Pancreas (tissue), 10 donors: ENCODE measurements at regions not wholly inside any gene's neighbourhood (a gene's known extent, or its start where the extent isn't known, plus 50 kb on each side); places are given as distances from the start of the nearest gene placed in this dataset.

Source experiments
- ATAC-seq, 4 donors: fragments of 200-7000 bp; cut with Tn5 transposase; one replicate each; pipeline versions ENCODE4 v1.8.0 to v1.9.1; 2020; ENCODE audit warnings: mild to moderate bottlenecking in 4 of 4, moderate library complexity in 4 of 4
- DNase-seq, 6 donors: peaks; one replicate each; pipeline ENCODE4 v3.0.0-alpha.2; 2020
- FAIRE-seq: peaks from 2 replicates; lab custom pipeline; 2012; peaks lifted over from hg19 to GRCh38; lab: Jason Lieb, UNC
- H3K27ac ChIP-seq, 4 donors: fragments of 200-600 bp; sonication (generic); 1 replicate in 3 of 4; 2 replicates in 1 of 4; pipeline versions ENCODE4 v1.5.0 to v1.8.0; 2020
- H3K27me3 ChIP-seq, 4 donors: fragments of 200-600 bp; one replicate each; pipeline ENCODE4 v1.8.0; 2021
- H3K36me3 ChIP-seq, 3 donors: fragments of 200-600 bp; sonication (generic) in 1 of 3; one replicate each; pipeline versions ENCODE4 v1.5.0 to v1.8.0; 2020 to 2021
- H3K4me1 ChIP-seq, 3 donors: fragments of 200-600 bp; one replicate each; pipeline ENCODE4 v1.8.0; 2021
- H3K4me3 ChIP-seq, 4 donors: fragments of 200-600 bp; sonication (generic) in 2 of 4; one replicate each; pipeline versions ENCODE4 v1.5.0 to v1.8.0; 2020 to 2021
- H3K9me3 ChIP-seq, 4 donors: fragments of 200-600 bp; one replicate each; pipeline ENCODE4 v1.8.0; 2021
- WGBS, 2 donors: extraction: QIAGEN DNeasy Blood & Tissue Kit; methylation state at CpG; one replicate each; pipeline ENCODE4 v1.1.7; 2013; 5-methylcytosine and 5-hydroxymethylcytosine counted together
- intact Hi-C, 3 donors: fragments of 100-400 bp; cut with DNase I; formaldehyde crosslinking; loops; one replicate each; pipeline versions ENCODE4 v1.11.1 to v1.14.2; 2022
- TF ChIP-seq, protein P1 (sequence below), 4 donors: fragments of 200-600 bp; sonication (generic) in 3 of 4; IDR thresholded peaks; one replicate each; pipeline versions ENCODE4 v1.5.0 to v1.8.0; 2021; ENCODE audit warnings: antibody characterized with exemption in 4 of 4
- donor health status: healthy with polysubstance abuse.
- donor health status: DM: no; HTN: no; CAD: no; lungs with moderate emphysema.
- donor health status: DM: no; HTN: no; CAD: no.
- donor health status: control.
- donor health status: control.
- donor health status: Bipolar disorder and iron deficiency.
- donor health status: DM: yes; HTN: yes; CAD: no.
- donor health status: DM: no; HTN: no; CAD: no.
- donor health status: DM: no; HTN: no; CAD: no.
- donor health status: DM: yes; HTN: yes; CAD: no.

DNA sequence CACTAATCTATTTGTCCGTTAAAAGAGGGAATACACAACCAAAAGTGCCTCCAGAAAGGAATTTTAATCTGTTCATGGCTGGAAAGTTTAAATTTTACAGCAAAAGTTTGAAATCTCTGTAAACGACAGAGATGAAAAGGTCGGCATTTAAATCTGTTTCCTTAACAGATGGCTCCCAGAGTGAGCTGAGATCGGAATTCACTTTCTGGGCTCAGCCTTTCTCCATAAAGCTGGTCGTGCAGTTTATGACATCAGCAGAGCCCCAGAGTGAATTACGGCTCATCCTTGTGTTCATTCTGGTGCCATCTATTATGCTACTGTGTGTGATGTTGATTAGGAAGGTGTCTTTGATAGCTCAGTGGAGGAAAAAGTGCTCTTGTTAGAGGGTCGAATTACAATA lies 117.6 kb upstream of the ZFP64 start:
- no peak for DNase-seq
- no peaks in the 10 kb centered on the region for H3K9me3 ChIP-seq
- 55 to 63% methylated on average over 7 of the region's 7 CpGs for WGBS, 2 donors
- intact Hi-C loops = no loop called here
- no peak for FAIRE-seq
- TF ChIP-seq, protein P1, sequence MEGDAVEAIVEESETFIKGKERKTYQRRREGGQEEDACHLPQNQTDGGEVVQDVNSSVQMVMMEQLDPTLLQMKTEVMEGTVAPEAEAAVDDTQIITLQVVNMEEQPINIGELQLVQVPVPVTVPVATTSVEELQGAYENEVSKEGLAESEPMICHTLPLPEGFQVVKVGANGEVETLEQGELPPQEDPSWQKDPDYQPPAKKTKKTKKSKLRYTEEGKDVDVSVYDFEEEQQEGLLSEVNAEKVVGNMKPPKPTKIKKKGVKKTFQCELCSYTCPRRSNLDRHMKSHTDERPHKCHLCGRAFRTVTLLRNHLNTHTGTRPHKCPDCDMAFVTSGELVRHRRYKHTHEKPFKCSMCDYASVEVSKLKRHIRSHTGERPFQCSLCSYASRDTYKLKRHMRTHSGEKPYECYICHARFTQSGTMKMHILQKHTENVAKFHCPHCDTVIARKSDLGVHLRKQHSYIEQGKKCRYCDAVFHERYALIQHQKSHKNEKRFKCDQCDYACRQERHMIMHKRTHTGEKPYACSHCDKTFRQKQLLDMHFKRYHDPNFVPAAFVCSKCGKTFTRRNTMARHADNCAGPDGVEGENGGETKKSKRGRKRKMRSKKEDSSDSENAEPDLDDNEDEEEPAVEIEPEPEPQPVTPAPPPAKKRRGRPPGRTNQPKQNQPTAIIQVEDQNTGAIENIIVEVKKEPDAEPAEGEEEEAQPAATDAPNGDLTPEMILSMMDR (IDR thresholded peaks at IDR 0.05) = no peak
- no peak overlapping the region for H3K4me3 ChIP-seq
- H3K27me3 ChIP-seq = no peaks in the 10 kb centered on the region
- no peaks in the 10 kb centered on the region for H3K4me1 ChIP-seq
- no peak for ATAC-seq
- no peaks in the 10 kb centered on the region for H3K36me3 ChIP-seq
- no peak overlapping the region for H3K27ac ChIP-seq

DNA sequence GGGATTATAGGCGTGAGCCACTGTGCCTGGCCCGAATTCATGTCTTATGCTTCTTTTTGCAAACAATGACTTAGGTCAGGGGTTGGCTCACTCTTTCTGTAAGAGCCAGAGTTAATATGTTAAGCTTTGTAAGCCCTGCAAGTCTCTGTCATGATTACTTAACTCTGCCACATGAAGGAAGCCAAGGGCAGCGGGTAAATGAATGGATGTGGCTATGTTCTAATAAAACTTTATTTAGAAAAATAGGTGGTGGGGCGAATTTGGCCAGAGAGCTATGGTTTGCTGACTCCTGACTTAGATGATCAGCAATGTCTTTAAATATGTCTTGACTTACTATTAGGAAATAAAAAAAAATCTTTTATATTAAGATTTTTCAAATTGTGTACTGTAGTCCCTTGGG lies 114.9 kb upstream of the ZFP64 start:
- H3K27me3 ChIP-seq = peaks cover 0 to 9% (median 0%) of the 10 kb centered on the region in 4 donors
- no peak overlapping the region for H3K4me3 ChIP-seq
- 74 to 83% methylated on average over 4 of the region's 4 CpGs for WGBS, 2 donors
- FAIRE-seq = no peak
- H3K27ac ChIP-seq = no peak overlapping the region
- ATAC-seq = no peak
- TF ChIP-seq, protein P1 (IDR thresholded peaks at IDR 0.05) = no peak
- no peaks in the 10 kb centered on the region for H3K9me3 ChIP-seq
- DNase-seq = no peak
- no peaks in the 10 kb centered on the region for H3K36me3 ChIP-seq
- H3K4me1 ChIP-seq = no peaks in the 10 kb centered on the region
- intact Hi-C loops = no loop called here

DNA sequence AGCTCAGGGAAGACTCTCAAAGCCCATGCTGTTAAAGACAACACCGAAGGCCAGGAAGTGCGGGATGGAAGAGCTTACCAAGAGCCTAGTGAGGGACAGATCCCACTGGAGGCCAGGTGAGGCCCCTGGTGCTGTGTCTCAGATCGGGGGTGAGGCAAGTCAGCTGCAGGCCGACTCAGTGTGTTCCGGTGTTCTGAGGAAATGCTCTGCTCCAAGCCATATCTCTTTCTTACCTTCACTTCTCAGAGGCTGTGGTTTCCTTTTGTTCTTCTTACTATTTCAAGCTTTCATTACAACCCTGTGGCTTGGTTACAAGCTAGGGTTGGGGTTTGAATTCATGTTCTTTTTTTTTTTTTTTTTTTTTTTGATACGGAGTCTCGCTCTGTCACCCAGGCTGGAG lies 114.3 kb upstream of the ZFP64 start:
- H3K9me3 ChIP-seq = no peaks in the 10 kb centered on the region
- no peaks in the 10 kb centered on the region for H3K4me1 ChIP-seq
- peaks cover 0 to 9% (median 0%) of the 10 kb centered on the region in 4 donors for H3K27me3 ChIP-seq
- WGBS, 2 donors = 80 to 88% methylated on average over 7 of the region's 7 CpGs
- intact Hi-C loops = no loop called here
- FAIRE-seq (no peak), ATAC-seq (no peak), DNase-seq (no peak)
- H3K36me3 ChIP-seq = no peaks in the 10 kb centered on the region
- H3K4me3 ChIP-seq = no peak overlapping the region
- no peak overlapping the region for H3K27ac ChIP-seq
- TF ChIP-seq, protein P1 (IDR thresholded peaks at IDR 0.05) = no peak

DNA sequence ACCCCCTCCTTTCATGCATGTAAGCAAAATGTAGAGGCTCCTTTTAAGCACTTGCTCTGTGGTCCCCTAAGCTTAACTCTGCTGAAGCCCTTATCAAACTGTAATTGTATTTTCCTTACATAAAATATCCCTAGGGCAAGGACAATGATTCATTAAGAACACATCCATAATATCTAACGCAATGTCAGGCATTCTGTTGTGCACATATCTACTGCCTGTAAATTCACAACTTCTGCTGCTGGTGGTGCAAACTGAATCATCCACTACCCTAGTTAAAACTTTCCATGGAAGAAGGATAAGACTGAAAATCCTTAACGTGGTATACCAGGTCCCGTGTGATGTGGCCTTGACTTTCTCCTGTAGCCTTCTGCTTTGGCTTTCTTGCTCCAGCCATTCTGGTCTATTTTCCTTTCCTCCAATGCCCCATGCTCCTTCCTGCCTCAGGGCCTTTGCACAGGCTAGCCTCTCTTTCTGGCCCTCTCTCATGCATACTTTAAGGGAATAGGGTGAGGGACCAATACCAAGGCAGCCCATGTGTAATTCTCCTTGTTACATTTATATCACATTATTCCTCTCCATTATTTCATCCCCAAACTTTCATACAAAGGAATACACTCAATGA lies 113.6 kb upstream of the ZFP64 start:
- Histone ChIP-seq H3K4me3 (no peak overlapping the region), H3K27ac (no peak overlapping the region), H3K9me3 (no peaks in the 10 kb centered on the region), H3K36me3 (no peaks in the 10 kb centered on the region), H3K27me3 (peaks cover 0 to 9% (median 0%) of the 10 kb centered on the region in 4 donors), H3K4me1 (no peaks in the 10 kb centered on the region)
- FAIRE-seq = no peak
- 73 to 80% methylated on average over 3 of the region's 3 CpGs for WGBS, 2 donors
- TF ChIP-seq, protein P1 (IDR thresholded peaks at IDR 0.05) = no peak
- ATAC-seq = no peak
- intact Hi-C loops = no loop called here
- DNase-seq = no peak

DNA sequence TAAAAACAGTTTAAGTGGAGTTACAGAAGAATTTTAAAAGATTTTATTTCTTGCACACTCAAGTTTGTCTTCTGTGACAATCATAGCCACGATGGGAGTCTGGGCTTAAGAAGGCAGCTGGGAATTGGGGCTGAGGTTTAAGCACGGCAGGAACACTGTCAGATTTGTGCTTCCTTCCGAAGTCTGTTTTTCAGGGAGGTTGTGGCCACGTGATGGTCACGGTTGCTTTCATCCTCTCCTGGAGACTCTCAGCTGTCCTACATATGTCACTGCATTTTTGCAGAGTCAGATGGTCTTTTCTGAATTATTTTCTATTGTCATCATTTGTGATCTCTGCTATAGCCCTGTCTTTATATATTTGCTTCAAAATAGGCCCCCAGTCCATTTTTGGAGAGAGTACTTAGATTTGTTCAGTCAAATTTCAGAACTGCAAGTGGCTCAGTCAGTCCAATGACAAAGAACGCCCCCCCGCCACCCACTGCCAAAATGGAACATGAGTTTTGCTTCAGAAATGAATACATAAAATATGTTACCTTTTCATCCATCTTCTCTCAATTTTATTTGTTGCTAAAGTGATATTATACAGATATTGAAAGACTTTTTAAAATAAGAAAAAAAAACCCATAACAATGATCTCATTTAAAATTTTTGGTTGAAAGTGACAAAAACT lies 111.8 kb upstream of the ZFP64 start:
- Histone ChIP-seq H3K4me1 (no peaks in the 10 kb centered on the region), H3K27me3 (peaks cover 0 to 9% (median 0%) of the 10 kb centered on the region in 4 donors), H3K4me3 (no peak overlapping the region), H3K9me3 (no peaks in the 10 kb centered on the region), H3K27ac (no peak overlapping the region), H3K36me3 (no peaks in the 10 kb centered on the region)
- no peak for DNase-seq
- FAIRE-seq = no peak
- WGBS, 2 donors = 69 to 70% methylated on average over 7 of the region's 7 CpGs
- TF ChIP-seq, protein P1 (IDR thresholded peaks at IDR 0.05) = no peak
- intact Hi-C loops = no loop called here
- ATAC-seq = no peak
